ENCODE measurements at regions not wholly inside any gene's neighbourhood (a gene's known extent, or its start where the extent isn't known, plus 50 kb on each side); places are given as distances from the start of the nearest gene placed in this dataset.

GRCh38 chr2:117523267-117523666 lies 291.2 kb upstream of the DDX18 start:
- TF ChIP-seq CTCF (IDR thresholded peaks at IDR 0.05; ENCODE audit: low read length), result no peak
- no peak for TF ChIP-seq EZH2 (IDR thresholded peaks at IDR 0.05; ENCODE audit: borderline replicate concordance, low read length)
